Spleen (tissue), 7 donors: ENCODE measurements at regions not wholly inside any gene's neighbourhood (a gene's known extent, or its start where the extent isn't known, plus 50 kb on each side); places are given as distances from the start of the nearest gene placed in this dataset.

Experiments used
- CTCF ChIP-seq, 11 experiments: fragments of 200-600 bp in 7 of 11; fragments of 450-650 bp in 4 of 11; sonication (generic) in 4 of 11; IDR thresholded peaks in 8 of 11; conservative IDR thresholded peaks in 3 of 11; 1 replicate in 7 of 11; 2 replicates in 4 of 11; pipeline versions ENCODE4 v1.4.0 to v1.8.0; 2016 to 2021; ENCODE audit warnings: antibody characterized with exemption in 11 of 11, inconsistent platforms in 4 of 11, mild to moderate bottlenecking in 1 of 11
- POLR2A ChIP-seq, 3 donors: fragments of 450-650 bp; IDR thresholded peaks; one replicate each; pipeline ENCODE4 v1.5.1; 2017; ENCODE audit warnings: antibody characterized with exemption in 3 of 3, mild to moderate bottlenecking in 1 of 3
- donor health status: DM: no; HTN: no; CAD: no; lungs with moderate emphysema.
- donor health status: DM: no; HTN: no; CAD: no.
- donor health status: DM: no; HTN: no; CAD: no.

DNA sequence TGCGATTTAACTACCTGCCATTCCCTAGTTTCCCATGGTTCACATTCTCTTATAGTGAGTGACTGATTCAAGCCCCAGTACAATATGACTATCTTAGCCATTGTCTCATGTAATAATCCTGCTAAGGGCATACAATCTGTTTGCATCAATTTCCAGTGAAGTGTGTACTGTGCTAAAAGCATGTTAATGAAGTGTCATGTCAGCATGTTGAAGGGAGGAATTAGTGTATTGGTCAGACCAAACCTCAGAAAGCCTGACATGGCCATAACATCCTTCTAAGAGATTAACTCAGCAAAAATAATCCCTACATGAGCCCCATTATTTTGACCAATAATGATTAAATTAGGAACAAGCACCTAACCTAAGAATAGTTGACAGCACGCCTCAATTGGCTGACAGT, 442.4 kb downstream of the ENC1 start:
- TF ChIP-seq POLR2A (IDR thresholded peaks at IDR 0.05): no peak
- TF ChIP-seq CTCF (IDR thresholded peaks at IDR 0.05 in 8 of 11, conservative IDR thresholded peaks at IDR 0.05 in 3 of 11): no peak
